GM21381 (cell line): ENCODE measurements at regions not wholly inside any gene's neighbourhood (a gene's known extent, or its start where the extent isn't known, plus 50 kb on each side); places are given as distances from the start of the nearest gene placed in this dataset.

Experiments used
- ATAC-seq: cut with Tn5 transposase; IDR thresholded peaks from one replicate; pipeline ENCODE4 v1.9.1; 2021; ENCODE audit warnings: mild to moderate bottlenecking, moderate library complexity; ENCODE audit not compliant: unreplicated experiment

GRCh38 chr12:66838366-66838765 lies 159.5 kb upstream of the GRIP1 start:
- no peak for ATAC-seq

GRCh38 chr12:66848967-66849366 lies 170.1 kb upstream of the GRIP1 start:
- no peak for ATAC-seq

- ATAC-seq = no peak
Measured at GRCh38 chr12:66851134-66851533, 172.3 kb upstream of the GRIP1 start.

- ATAC-seq = no peak
Measured at GRCh38 chr12:66852091-66852490, 173.2 kb upstream of the GRIP1 start.

- no peak for ATAC-seq
Measured at GRCh38 chr12:66852765-66853164, 173.9 kb upstream of the GRIP1 start.

GRCh38 chr12:66859751-66860440 lies 181.0 kb upstream of the GRIP1 start:
- no peak for ATAC-seq

GRCh38 chr12:66860752-66861750 lies 182.2 kb upstream of the GRIP1 start:
- peak; percentile 77 for ATAC-seq

- no peak for ATAC-seq
Measured at GRCh38 chr12:66862356-66862985, 183.6 kb upstream of the GRIP1 start.

- ATAC-seq = no peak
Measured at GRCh38 chr12:66863276-66863675, 184.4 kb upstream of the GRIP1 start.

- no peak for ATAC-seq
Measured at GRCh38 chr12:66877925-66878324, 199.0 kb upstream of the GRIP1 start.

- ATAC-seq = no peak
Measured at GRCh38 chr12:66879409-66879808, 200.5 kb upstream of the GRIP1 start.

- ATAC-seq = no peak
Measured at GRCh38 chr12:66881386-66881785, 202.5 kb upstream of the GRIP1 start.

GRCh38 chr12:66884091-66884490 lies 205.2 kb upstream of the GRIP1 start:
- ATAC-seq = no peak

GRCh38 chr12:66885115-66885875 lies 206.4 kb upstream of the GRIP1 start:
- no peak for ATAC-seq

GRCh38 chr12:66896797-66897196 lies 217.9 kb upstream of the GRIP1 start:
- ATAC-seq = no peak

- ATAC-seq = no peak
Measured at GRCh38 chr12:66898700-66899469, 220.0 kb upstream of the GRIP1 start.

- ATAC-seq = no peak
Measured at GRCh38 chr12:66899588-66899987, 220.7 kb upstream of the GRIP1 start.

GRCh38 chr12:66900616-66901015 lies 221.7 kb upstream of the GRIP1 start:
- no peak for ATAC-seq

GRCh38 chr12:66901138-66901932 lies 222.5 kb upstream of the GRIP1 start:
- peak; percentile 94 for ATAC-seq
